GM12892 (cell line): ENCODE measurements at regions not wholly inside any gene's neighbourhood (a gene's known extent, or its start where the extent isn't known, plus 50 kb on each side); places are given as distances from the start of the nearest gene placed in this dataset.

Experiments
- POLR2A ChIP-seq: IDR thresholded peaks from 2 replicates; pipeline ENCODE4 v1.6.1; 2011; ENCODE audit warnings: low read depth, low read length, control low read depth
- POLR2AphosphoS5 ChIP-seq: IDR thresholded peaks from 2 replicates; pipeline ENCODE4 v1.6.1; 2011; ENCODE audit warnings: low read depth, low read length, control low read depth
- TAF1 ChIP-seq: IDR thresholded peaks from 2 replicates; pipeline ENCODE4 v1.6.1; 2011; ENCODE audit warnings: low read depth, mild to moderate bottlenecking, control low read depth, low read length, borderline replicate concordance

DNA sequence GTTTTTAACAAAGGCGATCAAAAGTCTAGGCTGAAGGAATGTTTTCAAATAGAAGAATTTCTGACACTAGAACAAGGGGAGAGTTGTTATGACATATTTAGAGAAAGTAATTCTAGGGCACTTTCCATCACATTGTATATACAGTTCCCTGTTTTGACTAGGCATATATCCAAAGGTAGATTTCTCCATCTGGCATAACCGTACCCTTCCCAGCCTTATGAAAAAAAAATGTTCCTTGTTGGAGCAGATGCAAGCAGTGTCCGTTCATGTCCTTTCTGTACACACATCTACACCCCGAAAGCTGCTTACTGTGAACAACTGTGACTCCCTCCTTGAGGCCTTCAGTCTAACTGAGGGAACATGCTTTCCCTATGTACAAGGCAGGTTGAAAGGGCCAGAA, 271.7 kb upstream of the GBE1 start:
- no peak for TF ChIP-seq TAF1
- TF ChIP-seq POLR2A, result no peak
- no peak for TF ChIP-seq POLR2AphosphoS5
